Activated naive CD4-positive, alpha-beta T cell treated with anti-CD3 and anti-CD28 coated beads, Interleukin-2, amount 50 U/mL, for 72 hours (primary cell): ENCODE measurements at regions not wholly inside any gene's neighbourhood (a gene's known extent, or its start where the extent isn't known, plus 50 kb on each side); places are given as distances from the start of the nearest gene placed in this dataset.
A peak's percentile ranks its signal among the peaks of the same experiment; 100 is the strongest.

Experiments used
- ATAC-seq, 2 donors: fragments of 150-1000 bp; cut with Tn5 transposase; 2 replicates each; pipeline ENCODE4 v1.10.0; 2021; ENCODE audit warnings: mild to moderate bottlenecking in 2 of 2, moderate library complexity in 2 of 2
- DNase-seq, 2 donors: peaks; one replicate each; pipeline ENCODE4 v3.0.0; 2021 to 2022; ENCODE audit warnings: low spot score in 2 of 2
- H3K27ac Mint-ChIP-seq, 2 donors: one replicate each; pipeline ENCODE4 v1.8.0; 2022; ENCODE audit warnings: mild to moderate bottlenecking in 2 of 2, mixed read lengths in 2 of 2
- H3K36me3 Mint-ChIP-seq, 2 donors: one replicate each; pipeline ENCODE4 v1.8.0; 2022; ENCODE audit warnings: mixed read lengths in 2 of 2
- H3K9me3 Mint-ChIP-seq, 2 donors: one replicate each; pipeline ENCODE4 v1.8.0; 2022; ENCODE audit warnings: mixed read lengths in 2 of 2

GRCh38 chr9:88077071-88077617 is 61.1 kb downstream of the SPATA31C2 start:
- DNase-seq = no peak
- no peaks in the 10 kb centered on the region for H3K9me3 Mint-ChIP-seq
- peaks cover 0 to 5% of the 10 kb centered on the region in 2 donors for H3K36me3 Mint-ChIP-seq
- no peak for ATAC-seq
- H3K27ac Mint-ChIP-seq = peak overlapping the region in 1 of 2 donors; percentile 64

DNA sequence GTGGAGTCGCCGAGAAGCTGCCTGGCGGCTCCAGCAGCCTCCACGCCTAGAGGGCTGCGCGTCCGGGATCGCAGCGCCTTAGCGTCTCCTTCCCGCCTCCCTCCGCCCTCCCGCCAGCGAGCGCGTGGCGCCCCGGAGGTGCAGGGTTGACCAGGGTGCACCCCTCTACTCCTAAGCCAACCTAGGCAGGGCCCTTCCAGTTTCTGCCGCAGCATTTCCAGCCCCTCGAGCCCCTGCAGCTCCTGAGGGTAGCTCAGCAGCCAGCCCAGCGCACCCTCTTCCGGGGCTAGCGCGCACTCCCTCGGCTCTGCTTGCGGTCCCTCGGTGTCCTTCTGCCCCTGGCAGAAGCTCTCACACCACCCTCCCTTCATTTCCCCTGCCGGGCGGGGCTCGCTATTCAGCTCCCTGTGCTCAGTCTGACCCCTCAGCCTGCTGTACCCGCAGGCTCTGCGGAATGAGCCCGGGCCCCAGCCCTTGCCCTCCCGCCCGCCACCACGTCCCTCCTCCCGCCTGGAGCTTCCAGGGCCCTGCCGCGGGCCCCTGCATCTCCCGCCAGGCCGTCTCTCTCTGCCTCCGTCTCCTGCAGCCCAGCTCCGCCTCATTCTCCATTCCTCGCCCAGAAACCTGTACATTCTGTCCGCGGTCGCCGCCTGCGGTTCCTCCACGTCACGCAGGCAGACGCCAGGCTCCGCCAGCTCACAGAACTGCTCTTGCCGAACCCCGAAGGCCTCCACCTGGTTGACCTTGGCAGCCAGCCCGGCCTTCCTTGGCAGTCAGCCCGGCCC is 61.8 kb downstream of the SPATA31C2 start:
- H3K36me3 Mint-ChIP-seq = peaks cover 0 to 5% of the 10 kb centered on the region in 2 donors
- ATAC-seq (peak; percentile 75 to 83), DNase-seq (peak; percentile 32 to 55)
- H3K9me3 Mint-ChIP-seq = no peaks in the 10 kb centered on the region
- peak overlapping the region in 1 of 2 donors; percentile 64 for H3K27ac Mint-ChIP-seq

GRCh38 chr9:88075966-88076285 is 62.3 kb downstream of the SPATA31C2 start:
- ATAC-seq = no peak
- peaks cover 0 to 5% of the 10 kb centered on the region in 2 donors for H3K36me3 Mint-ChIP-seq
- no peaks in the 10 kb centered on the region for H3K9me3 Mint-ChIP-seq
- no peak overlapping the region for H3K27ac Mint-ChIP-seq
- DNase-seq = no peak

DNA sequence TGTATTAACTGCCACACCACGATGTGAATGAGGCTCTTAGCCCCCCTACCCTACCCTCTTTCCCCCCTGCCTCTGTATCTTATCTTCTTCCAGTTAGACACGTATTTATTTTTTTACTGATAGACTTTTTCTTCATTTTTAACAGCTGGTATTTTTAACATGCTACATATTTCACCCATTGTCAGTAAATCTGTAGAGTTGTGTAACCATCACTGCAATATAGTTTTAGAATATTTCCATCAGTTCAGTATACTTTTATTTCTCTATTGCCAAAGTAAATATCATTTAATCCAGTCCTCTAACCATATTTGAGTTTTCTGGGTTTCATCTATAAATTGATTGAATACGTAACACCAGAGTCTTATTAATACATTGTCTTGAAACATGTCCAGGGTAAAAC is 62.8 kb downstream of the SPATA31C2 start:
- ATAC-seq (no peak), DNase-seq (no peak)
- no peak overlapping the region for H3K27ac Mint-ChIP-seq
- H3K36me3 Mint-ChIP-seq = peaks cover 0 to 5% of the 10 kb centered on the region in 2 donors
- no peaks in the 10 kb centered on the region for H3K9me3 Mint-ChIP-seq

GRCh38 chr9:88074931-88075330 is 63.3 kb downstream of the SPATA31C2 start:
- H3K27ac Mint-ChIP-seq = no peak overlapping the region
- H3K36me3 Mint-ChIP-seq = peaks cover 0 to 5% of the 10 kb centered on the region in 2 donors
- DNase-seq = no peak
- ATAC-seq = no peak
- H3K9me3 Mint-ChIP-seq = no peaks in the 10 kb centered on the region

- peaks cover 0 to 5% of the 10 kb centered on the region in 2 donors for H3K36me3 Mint-ChIP-seq
- DNase-seq (no peak), ATAC-seq (no peak)
Observed at GRCh38 chr9:88072831-88073375, 65.4 kb downstream of the SPATA31C2 start.

GRCh38 chr9:88071331-88071730 is 66.9 kb downstream of the SPATA31C2 start:
- no peak overlapping the region for H3K27ac Mint-ChIP-seq
- ATAC-seq = no peak
- H3K9me3 Mint-ChIP-seq = no peaks in the 10 kb centered on the region

More at GRCh38 chr9:88072831-88073375, 65.4 kb downstream of the SPATA31C2 start:
- no peak overlapping the region for H3K27ac Mint-ChIP-seq
- no peaks in the 10 kb centered on the region for H3K9me3 Mint-ChIP-seq

GRCh38 chr9:88065619-88066018 is 72.7 kb downstream of the SPATA31C2 start:
- H3K36me3 Mint-ChIP-seq = peaks cover 0 to 7% of the 10 kb centered on the region in 2 donors
- no peak overlapping the region for H3K27ac Mint-ChIP-seq
- no peak for ATAC-seq
- peaks cover 0 to 3% of the 10 kb centered on the region in 2 donors for H3K9me3 Mint-ChIP-seq
- DNase-seq = no peak

More at GRCh38 chr9:88071331-88071730, 66.9 kb downstream of the SPATA31C2 start:
- H3K36me3 Mint-ChIP-seq = peaks cover 0 to 7% of the 10 kb centered on the region in 2 donors
- DNase-seq = no peak

DNA sequence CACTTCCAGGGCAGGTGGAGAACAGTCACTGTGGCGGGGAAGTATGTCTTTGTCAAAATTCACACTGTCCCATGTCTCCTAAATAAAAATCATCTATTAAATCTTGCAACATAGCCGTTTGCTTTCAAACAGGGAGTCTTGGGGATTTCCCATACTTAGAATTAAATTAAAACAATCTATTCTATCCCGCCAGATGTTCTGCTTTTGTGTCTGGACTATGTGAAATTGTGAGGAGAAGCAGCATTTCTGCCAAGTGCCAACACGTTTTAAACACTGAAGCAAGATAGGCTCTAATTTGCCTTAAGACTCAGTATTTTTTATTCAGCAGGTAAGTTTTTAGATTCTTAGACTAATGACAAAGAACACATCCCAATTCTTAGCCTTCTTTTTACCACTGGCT is 73.7 kb downstream of the SPATA31C2 start:
- ATAC-seq (no peak), DNase-seq (no peak)
- H3K36me3 Mint-ChIP-seq = peaks cover 0 to 7% of the 10 kb centered on the region in 2 donors
- peaks cover 0 to 3% of the 10 kb centered on the region in 2 donors for H3K9me3 Mint-ChIP-seq
- no peak overlapping the region for H3K27ac Mint-ChIP-seq

- Mint-ChIP-seq H3K27ac (no peak overlapping the region), H3K36me3 (no peaks in the 10 kb centered on the region), H3K9me3 (peaks cover 0 to 2% of the 10 kb centered on the region in 2 donors)
- DNase-seq (no peak), ATAC-seq (no peak)
Observed at GRCh38 chr9:88060746-88061145, 77.5 kb downstream of the SPATA31C2 start.

DNA sequence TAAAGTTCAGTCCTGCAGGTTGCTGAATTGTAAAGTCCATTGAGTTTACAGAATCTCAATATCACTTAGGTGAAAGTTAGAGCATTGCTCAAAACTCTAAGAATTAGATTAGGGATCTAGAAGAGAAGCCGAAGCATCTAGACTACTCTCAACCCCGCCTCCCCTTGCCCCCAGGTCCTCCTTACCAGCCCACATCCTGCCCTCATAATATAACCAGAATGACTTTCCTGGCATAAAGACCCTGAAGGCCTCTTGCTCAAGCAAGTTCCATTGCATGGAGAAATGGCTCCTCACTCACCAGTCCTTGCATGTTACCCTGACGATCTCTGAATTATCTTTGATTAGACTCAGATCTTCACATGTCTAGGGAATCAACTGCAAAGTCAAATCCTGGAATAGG is 78.8 kb downstream of the SPATA31C2 start:
- Mint-ChIP-seq H3K9me3 (peaks cover 0 to under 1% of the 10 kb centered on the region in 2 donors), H3K27ac (no peak overlapping the region), H3K36me3 (peaks cover 0 to 5% of the 10 kb centered on the region in 2 donors)
- ATAC-seq (no peak), DNase-seq (no peak)

GRCh38 chr9:88056876-88057275 is 81.4 kb downstream of the SPATA31C2 start:
- no peak overlapping the region for H3K27ac Mint-ChIP-seq
- peaks cover 0 to 5% of the 10 kb centered on the region in 2 donors for H3K9me3 Mint-ChIP-seq
- DNase-seq (no peak), ATAC-seq (no peak)
- peaks cover 0 to 6% of the 10 kb centered on the region in 2 donors for H3K36me3 Mint-ChIP-seq

GRCh38 chr9:88053856-88054501 is 79.6 kb upstream of the CDK20 start:
- Mint-ChIP-seq H3K27ac (no peak overlapping the region), H3K36me3 (peaks cover 0 to 6% of the 10 kb centered on the region in 2 donors)

DNA sequence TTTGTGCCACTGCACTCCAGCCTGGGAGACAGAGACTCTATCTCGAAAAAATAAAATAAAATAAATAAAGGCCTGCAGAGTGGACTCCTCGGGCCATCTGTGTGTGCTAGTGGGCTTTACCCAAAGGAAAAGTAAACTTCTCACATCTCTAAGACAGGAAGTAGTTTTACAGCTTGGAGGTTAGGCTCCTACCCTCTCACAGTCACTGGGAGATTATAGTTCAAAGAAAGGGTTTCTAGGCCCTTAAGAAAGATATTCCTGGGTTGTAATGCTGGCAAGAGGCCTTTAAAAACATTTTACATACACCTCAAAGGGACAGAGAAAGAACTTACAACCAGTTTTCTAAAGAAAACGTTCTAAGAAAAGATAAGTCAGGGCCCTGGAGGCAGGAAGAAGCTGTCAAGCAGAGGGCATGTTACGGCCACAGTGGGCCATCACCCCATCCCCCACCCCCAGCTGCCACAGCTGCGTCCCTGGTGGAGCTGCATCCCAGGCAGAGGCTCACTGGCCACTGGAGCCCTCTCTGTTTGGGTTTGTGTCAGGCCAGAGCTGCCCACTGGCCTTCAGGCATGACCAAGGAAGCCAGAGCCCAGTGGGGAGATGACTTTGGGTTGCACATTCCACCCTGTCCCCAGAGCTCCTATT is 78.1 kb upstream of the CDK20 start:
- ATAC-seq (no peak), DNase-seq (no peak)
- peaks cover 0 to 5% of the 10 kb centered on the region in 2 donors for H3K9me3 Mint-ChIP-seq
- H3K27ac Mint-ChIP-seq = no peak overlapping the region
- H3K36me3 Mint-ChIP-seq = peaks cover 0 to 9% of the 10 kb centered on the region in 2 donors

More at GRCh38 chr9:88053856-88054501, 79.6 kb upstream of the CDK20 start:
- peaks cover 0 to 5% of the 10 kb centered on the region in 2 donors for H3K9me3 Mint-ChIP-seq
- DNase-seq = no peak
- no peak for ATAC-seq

DNA sequence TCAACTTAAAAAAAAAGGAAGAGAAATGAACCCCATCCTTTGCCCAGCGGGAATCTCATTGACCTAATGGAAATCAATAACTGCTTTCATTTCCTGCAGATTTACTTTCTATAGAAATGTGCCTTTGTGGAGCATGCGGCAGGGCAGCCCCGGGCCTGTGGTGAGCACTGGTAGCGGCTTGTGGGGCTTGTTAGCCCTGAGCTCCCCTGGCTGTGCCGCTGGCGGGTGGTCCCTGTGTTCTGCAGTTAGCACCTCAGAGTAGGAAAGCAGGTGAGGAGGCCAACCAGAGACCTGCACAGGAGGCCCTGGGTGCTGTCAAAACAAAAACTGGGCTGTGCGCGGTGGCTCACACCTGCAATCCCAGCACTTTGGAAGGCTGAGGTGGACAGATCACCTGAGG is 76.8 kb upstream of the CDK20 start:
- Mint-ChIP-seq H3K36me3 (peaks cover 0 to 11% of the 10 kb centered on the region in 2 donors), H3K27ac (no peak overlapping the region), H3K9me3 (peaks cover 3 to 6% of the 10 kb centered on the region in 2 donors)
- DNase-seq (no peak), ATAC-seq (no peak)

DNA sequence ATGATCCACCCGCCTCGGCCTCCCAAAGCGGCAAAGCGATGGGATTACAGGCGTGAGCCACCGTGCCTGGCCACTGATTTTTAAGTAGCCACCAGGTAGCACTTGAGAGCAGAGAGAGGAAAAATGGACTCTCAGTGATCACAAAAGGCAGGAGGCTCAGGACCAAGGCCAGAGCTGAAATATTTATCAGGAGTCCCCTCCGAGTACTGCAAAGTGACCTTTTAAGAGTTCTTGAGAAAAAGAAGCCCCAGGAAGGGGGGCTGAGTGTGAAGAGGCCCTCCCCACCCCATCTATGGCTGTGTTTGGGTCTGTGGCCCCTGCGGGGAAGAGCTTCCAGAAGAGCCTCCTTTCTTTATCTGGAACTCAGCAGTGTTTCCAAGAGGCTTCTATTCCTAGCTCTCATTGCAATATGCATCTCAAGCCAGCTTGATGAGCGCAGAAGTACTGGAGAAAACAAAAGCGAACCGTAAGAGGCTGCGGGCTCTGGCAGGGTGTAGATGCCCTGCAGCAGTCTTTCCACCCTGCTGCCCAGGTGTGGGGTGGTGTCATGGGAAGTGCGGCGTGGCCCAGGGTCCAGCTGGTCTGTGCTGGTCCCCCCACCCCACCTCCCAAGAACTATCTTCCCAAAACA is 75.5 kb upstream of the CDK20 start:
- no peak for ATAC-seq
- no peak for DNase-seq
- Mint-ChIP-seq H3K36me3 (peaks cover 4 to 9% of the 10 kb centered on the region in 2 donors), H3K9me3 (peaks cover 11 to 13% of the 10 kb centered on the region in 2 donors), H3K27ac (peak overlapping the region in 1 of 2 donors; percentile 37)
